HG03139 (cell line): ENCODE measurements at regions not wholly inside any gene's neighbourhood (a gene's known extent, or its start where the extent isn't known, plus 50 kb on each side); places are given as distances from the start of the nearest gene placed in this dataset.

Source experiments
- ATAC-seq: cut with Tn5 transposase; IDR thresholded peaks from one replicate; pipeline ENCODE4 v1.9.1; 2021; ENCODE audit not compliant: unreplicated experiment

- no peak for ATAC-seq
Observed at GRCh38 chr10:2744547-2745200, 322.7 kb upstream of the PFKP start.

DNA sequence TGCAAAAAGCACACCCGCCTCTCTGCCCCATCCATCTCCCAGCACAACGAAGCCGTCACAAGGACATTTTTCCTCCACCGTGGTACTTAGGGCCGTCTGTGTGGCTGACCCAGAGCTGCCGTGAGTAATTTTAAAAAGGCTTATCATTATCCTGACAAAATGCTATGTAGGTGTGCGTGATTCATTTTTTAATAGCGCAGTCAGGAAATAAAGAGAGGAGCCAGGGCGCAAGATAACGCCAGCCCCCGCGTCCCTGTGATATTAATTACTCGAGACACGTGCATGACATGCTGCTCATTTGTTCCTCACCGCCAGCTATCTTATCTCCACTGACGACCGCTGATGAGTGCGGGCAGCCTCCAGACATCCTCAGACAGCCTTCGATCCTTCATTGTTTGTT is 332.7 kb upstream of the PFKP start:
- ATAC-seq: no peak

GRCh38 chr10:2733278-2733963 is 333.9 kb upstream of the PFKP start:
- no peak for ATAC-seq

DNA sequence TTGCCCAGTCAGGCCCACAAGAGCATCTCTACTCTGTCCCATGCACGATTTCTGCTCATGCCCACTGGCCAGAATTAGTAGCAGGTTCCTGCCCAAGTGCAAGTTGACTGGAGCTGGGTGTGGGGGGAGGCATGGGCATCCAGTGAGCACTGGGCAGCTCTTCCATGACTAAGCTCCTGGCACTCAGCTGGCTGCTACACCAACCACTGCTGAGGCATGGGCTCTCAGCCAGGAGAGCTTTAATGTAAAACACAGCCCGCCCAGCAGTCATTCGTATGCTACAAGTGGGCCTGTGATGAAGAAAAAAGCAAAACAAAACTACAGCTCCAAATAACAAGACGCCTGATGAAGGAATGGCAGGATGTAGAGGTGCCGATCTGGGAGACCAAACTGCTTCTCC is 335.4 kb upstream of the PFKP start:
- ATAC-seq: no peak

DNA sequence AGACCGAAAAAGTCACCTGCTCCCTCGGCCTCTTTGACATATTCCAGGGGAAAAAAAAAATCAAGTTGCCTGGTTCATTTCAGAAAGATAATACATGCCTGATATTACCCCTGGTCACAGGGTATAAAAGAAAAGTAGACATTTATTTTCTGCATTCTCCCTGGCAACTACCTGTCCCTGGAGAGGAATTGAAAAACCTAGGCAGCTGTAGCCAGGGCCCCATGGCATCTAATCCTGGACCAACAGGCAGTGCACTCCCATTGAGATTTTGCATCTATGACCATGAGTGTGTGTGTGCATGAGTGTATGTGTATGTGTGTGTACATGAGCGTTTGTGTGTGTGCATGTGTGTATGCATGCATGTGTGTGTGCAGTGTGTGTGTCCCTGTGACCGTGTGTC is 338.2 kb upstream of the PFKP start:
- no peak for ATAC-seq

GRCh38 chr10:2728087-2728486 is 339.3 kb upstream of the PFKP start:
- no peak for ATAC-seq

GRCh38 chr10:2716596-2716995 is 350.8 kb upstream of the PFKP start:
- no peak for ATAC-seq

- ATAC-seq: no peak
Observed at GRCh38 chr10:2714597-2714996, 352.8 kb upstream of the PFKP start.

- ATAC-seq: no peak
Observed at GRCh38 chr10:2703953-2704352, 363.4 kb upstream of the PFKP start.

DNA sequence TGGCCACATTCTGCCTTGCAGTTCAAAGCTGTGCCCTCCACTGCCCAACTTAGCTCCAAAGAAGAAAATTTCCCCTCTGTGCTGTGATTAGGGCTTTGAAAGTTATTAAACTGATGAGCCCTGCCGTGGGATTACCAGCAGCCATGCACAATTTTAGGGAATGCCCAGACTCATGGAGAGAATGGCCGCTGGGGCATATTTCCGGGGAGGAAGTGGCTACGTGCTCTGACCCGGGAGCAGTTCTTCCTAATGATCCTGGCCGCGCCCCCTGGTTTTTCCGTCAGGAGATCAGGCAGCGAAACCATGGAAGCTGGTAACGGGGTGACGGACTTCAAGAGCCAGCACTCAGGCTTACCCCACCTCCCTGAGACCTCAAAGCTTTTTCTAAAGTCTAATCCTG is 365.5 kb upstream of the PFKP start:
- ATAC-seq: no peak

GRCh38 chr10:2700626-2701305 is 366.6 kb upstream of the PFKP start:
- peak; percentile 76 for ATAC-seq

DNA sequence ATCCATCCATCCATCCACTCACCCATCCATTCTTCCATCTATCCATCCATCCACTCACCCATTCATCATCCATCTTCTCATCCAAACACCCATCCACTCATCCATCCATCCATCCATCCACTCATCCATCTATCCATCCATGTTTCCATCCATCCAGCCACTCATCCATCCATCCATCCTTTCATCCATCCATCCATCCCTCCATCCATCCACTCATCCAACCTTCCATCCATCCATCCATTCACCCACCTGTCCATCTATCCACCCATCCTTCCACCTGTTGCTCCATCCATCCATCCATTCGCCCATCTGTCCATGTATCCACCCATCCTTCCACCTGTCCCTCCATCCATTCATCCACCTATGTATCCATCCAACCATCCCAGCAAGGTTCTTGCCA is 378.4 kb upstream of the PFKP start:
- ATAC-seq: no peak

DNA sequence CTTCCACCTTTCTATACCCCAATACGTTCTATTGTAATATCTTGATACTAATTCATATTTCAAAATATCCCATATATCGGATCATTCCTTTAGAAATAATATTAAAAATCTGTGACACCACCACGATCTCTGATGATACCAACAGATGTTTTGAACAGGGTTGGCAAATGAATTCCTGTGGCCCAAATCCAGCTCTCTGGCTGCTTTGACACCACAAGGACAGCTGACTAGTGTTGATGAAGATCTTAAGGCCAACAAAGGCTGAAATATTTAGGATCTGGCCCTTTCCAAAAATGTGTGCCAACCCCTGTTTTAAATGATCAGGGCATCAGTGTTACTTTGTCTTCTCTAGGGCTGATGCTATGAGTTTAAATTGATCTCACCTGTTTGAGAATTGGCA is 380.7 kb upstream of the PFKP start:
- no peak for ATAC-seq

DNA sequence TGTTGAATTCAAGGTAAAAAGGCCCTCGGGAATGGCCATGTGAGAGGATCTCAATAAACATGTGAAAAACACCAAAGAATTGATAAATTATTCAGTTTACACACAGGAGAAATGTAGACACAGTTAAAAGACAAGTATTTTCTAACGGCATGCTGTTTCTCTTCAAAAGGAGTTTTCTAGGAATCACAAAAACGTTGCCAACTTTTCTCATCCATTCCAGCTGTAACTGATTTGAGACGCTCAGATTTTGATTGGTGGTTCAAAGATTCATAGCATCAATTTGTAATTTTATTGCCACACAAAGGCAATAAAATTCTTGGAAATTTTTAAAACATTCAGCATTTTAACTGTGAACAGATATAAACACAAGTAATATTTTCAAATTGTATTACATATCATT is 384.9 kb upstream of the PFKP start:
- no peak for ATAC-seq

GRCh38 chr10:2681891-2682290 is 385.5 kb upstream of the PFKP start:
- no peak for ATAC-seq

DNA sequence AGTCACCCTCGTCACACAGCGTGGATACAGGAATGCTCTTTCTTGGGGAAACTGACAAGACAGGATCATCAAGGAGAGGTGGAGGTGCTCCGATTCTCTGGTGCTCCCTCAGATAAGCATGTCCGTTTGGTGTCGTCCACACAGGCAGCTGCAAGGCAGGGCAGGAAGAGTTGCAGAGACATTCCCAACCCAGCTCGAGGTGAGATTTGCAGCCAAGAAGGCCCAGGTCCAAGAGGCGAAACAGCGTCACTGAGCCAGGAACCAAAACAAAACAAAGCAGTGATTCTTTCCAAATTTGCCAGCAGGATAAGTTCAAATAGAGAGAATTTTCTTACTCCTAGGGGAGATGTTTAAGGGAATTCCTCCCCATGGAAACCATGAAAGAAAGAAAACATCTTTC is 386.5 kb upstream of the PFKP start:
- no peak for ATAC-seq

GRCh38 chr10:2679646-2680045 is 387.7 kb upstream of the PFKP start:
- ATAC-seq: no peak

DNA sequence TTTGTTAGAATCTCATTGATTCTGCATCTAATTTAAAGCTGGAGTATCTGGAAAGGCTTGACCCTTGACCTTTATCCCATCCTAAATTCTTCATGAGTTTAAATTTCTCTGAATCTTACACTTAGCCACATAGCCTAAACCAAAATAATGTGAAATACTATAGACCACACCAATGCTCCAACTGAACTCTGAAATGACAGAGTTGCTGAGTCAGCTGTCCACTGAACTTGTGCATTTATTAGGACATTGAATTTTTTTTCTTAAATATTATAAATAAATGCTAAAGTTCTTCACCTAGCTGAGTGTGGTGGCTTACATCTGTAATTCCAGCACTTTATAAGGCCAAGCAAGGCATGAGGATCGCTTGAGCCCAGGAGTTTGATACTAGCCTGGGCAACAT is 390.9 kb upstream of the PFKP start:
- no peak for ATAC-seq

DNA sequence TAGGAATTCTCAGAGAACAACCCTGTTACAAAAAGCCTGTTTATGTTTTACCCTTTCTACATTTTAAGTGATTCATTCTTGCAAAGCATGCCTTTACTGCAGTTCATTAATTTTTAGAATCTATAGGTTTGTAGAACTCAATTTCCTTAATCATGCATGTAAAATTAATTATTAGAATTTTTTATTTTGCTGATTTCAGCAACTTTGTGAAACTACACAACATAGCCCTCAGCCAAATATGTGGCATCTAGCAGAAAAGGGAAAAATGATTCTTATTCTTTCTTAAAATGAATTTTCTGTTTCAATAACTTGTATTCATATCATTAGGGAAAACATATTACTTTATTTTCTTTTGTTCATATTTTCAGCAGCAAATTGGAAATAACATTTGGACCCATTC is 392.9 kb upstream of the PFKP start:
- no peak for ATAC-seq

GRCh38 chr10:2670864-2671263 is 396.5 kb upstream of the PFKP start:
- no peak for ATAC-seq

GRCh38 chr10:2665772-2666171 is 401.6 kb upstream of the PFKP start:
- no peak for ATAC-seq

DNA sequence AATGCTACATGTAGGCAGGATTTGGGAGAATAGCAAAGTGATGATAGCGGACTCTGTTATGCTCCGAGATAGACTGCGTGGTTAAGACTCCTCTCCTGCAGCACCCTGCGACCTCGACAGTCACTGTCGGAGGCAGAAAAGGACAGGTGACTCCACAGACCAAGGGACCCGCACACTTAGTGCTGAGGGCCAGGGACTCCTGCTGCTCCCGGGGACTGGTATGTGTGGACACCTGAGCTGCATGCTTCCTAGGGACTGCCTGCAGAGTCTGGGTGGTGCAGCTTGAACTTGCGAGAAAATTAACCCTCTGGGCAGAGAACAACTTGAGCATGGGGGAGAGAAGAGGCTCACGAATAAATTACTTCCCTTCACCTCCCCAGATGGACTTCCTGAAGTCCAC is 407.1 kb upstream of the PFKP start:
- no peak for ATAC-seq
